ENCODE measurements at regions not wholly inside any gene's neighbourhood (a gene's known extent, or its start where the extent isn't known, plus 50 kb on each side); places are given as distances from the start of the nearest gene placed in this dataset.
"Not testable (repeated sequence)": the region's sequence is repeated elsewhere in the genome, so short reads cannot be mapped to it uniquely, and the experiment has no call there.

GRCh38 chr4:3634281-3634857 lies 102.1 kb upstream of the LRPAP1 start:
- TF ChIP-seq, protein P1, sequence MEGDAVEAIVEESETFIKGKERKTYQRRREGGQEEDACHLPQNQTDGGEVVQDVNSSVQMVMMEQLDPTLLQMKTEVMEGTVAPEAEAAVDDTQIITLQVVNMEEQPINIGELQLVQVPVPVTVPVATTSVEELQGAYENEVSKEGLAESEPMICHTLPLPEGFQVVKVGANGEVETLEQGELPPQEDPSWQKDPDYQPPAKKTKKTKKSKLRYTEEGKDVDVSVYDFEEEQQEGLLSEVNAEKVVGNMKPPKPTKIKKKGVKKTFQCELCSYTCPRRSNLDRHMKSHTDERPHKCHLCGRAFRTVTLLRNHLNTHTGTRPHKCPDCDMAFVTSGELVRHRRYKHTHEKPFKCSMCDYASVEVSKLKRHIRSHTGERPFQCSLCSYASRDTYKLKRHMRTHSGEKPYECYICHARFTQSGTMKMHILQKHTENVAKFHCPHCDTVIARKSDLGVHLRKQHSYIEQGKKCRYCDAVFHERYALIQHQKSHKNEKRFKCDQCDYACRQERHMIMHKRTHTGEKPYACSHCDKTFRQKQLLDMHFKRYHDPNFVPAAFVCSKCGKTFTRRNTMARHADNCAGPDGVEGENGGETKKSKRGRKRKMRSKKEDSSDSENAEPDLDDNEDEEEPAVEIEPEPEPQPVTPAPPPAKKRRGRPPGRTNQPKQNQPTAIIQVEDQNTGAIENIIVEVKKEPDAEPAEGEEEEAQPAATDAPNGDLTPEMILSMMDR (IDR thresholded peaks at IDR 0.05; ENCODE audit: control extremely low read depth, extremely low read depth, low read depth, missing control alignments) = no peak
- CTCF ChIA-PET = no interaction called here
- DNase-seq (ENCODE audit: extremely low spot score) = no peak
- POLR2A ChIA-PET = no interaction called here

GRCh38 chr4:3633277-3633676 lies 101.1 kb upstream of the LRPAP1 start:
- DNase-seq (ENCODE audit: extremely low spot score); POLR2A ChIA-PET; CTCF ChIA-PET: not testable (repeated sequence)

- CTCF ChIA-PET; DNase-seq (ENCODE audit: extremely low spot score); POLR2A ChIA-PET: not testable (repeated sequence)
These were observed 100.6 kb upstream of the LRPAP1 start for GRCh38 chr4:3632794-3633193.

- POLR2A ChIA-PET; CTCF ChIA-PET; DNase-seq (ENCODE audit: extremely low spot score): not testable (repeated sequence)
These were observed 99.5 kb upstream of the LRPAP1 start for GRCh38 chr4:3631544-3632266.

- CTCF ChIA-PET = no interaction called here
- TF ChIP-seq, protein P1 (IDR thresholded peaks at IDR 0.05; ENCODE audit: control extremely low read depth, extremely low read depth, low read depth, missing control alignments) = no peak
- no peak for DNase-seq (ENCODE audit: extremely low spot score)
- POLR2A ChIA-PET = no interaction called here
These were observed 98.6 kb upstream of the LRPAP1 start for GRCh38 chr4:3630598-3631543.

DNA sequence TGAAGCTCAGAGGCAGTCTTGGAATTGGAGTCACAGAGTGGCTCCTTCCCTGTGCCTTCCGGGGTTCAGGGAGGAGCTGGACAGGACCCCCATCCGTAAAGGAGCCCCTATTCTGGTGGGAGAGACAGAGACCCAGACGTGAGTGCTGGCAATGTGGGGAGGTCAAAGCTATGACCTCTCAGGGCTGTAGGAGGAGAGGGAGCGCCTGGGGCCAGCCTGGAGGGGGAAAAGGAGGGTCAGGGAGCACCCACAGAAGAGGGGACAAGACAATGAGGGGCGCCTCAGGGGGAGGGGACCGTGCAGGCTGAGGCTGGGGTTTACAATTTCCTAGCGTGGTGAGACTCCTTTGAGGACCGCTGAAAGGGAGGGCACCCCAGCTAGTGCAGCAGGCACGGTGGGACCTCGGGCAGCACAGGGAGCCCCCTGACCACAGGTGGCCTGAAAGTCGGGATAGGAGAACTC lies 97.9 kb upstream of the LRPAP1 start:
- POLR2A ChIA-PET = no interaction called here
- CTCF ChIA-PET = no interaction called here
- TF ChIP-seq, protein P1 (IDR thresholded peaks at IDR 0.05; ENCODE audit: control extremely low read depth, extremely low read depth, low read depth, missing control alignments) = no peak
- DNase-seq (ENCODE audit: extremely low spot score) = no peak

DNA sequence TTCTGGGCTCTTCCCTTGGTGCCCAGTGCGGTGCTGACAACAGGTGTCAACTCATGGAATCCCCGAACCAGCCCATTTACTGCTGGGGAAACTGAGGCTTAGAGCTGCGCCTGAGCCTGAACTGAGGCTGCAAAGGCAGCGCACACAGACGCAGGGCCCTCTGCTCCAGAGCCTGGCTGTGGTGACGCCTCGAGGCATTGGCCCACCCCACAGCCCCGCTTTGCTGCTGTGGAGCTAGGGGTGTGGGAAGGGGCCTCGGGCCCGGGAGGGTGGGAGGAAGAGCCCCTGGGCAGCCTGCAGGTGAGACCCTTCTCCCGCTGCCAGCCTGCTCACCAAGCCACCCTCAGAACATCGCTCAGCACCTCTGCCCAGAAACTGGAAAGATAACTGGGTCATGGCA lies 97.4 kb upstream of the LRPAP1 start:
- TF ChIP-seq, protein P1 (IDR thresholded peaks at IDR 0.05; ENCODE audit: control extremely low read depth, extremely low read depth, low read depth, missing control alignments) = no peak
- ChIA-PET POLR2A (no interaction called here), CTCF (no interaction called here)
- no peak for DNase-seq (ENCODE audit: extremely low spot score)

DNA sequence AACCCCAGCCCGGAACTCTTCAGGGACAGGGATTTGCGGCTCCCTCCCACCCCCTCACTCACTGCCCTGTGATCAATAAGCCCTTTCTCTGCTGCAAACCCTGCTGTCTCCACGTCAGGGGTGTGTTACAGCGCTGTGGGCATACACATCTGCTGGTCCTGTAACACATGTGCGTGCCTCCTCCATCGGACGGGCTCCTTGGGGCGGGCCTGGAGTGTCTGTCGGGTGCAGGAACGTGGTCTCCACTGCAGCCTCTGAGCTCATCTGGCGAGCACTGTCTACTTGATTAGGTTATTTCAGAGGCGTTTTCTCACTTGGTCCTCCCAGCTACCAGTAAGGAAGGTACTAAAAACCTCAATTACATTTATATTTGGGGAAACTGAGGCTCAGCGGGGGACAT lies 97.0 kb upstream of the LRPAP1 start:
- DNase-seq (ENCODE audit: extremely low spot score); CTCF ChIA-PET; POLR2A ChIA-PET: not testable (repeated sequence)
